Hepatocyte (in vitro differentiated cells): ENCODE measurements at regions not wholly inside any gene's neighbourhood (a gene's known extent, or its start where the extent isn't known, plus 50 kb on each side); places are given as distances from the start of the nearest gene placed in this dataset.

Experiments used
- CTCF ChIP-seq: fragments of 200-600 bp; sonication (generic); IDR thresholded peaks from 2 replicates; pipeline ENCODE4 v1.5.1; 2016; ENCODE audit warnings: antibody characterized with exemption, mild to moderate bottlenecking; ENCODE audit not compliant: poor library complexity
- EZH2 ChIP-seq: fragments of 200-600 bp; sonication (generic); IDR thresholded peaks from 2 replicates; pipeline ENCODE4 v1.6.1; 2016; ENCODE audit warnings: antibody characterized with exemption, mild to moderate bottlenecking, borderline replicate concordance
- EZH2phosphoT487 ChIP-seq: fragments of 200-600 bp; sonication (generic); IDR thresholded peaks from one replicate; pipeline ENCODE4 v1.6.1; 2018; ENCODE audit warnings: antibody characterized with exemption, mild to moderate bottlenecking, low read depth, moderate library complexity; ENCODE audit not compliant: unreplicated experiment, severe bottlenecking

- TF ChIP-seq CTCF (no peak), EZH2phosphoT487 (no peak), EZH2 (no peak)
These were observed 181.9 kb upstream of the ANO3 start for GRCh38 chr11:26150031-26150430.
